ENCODE measurements at regions not wholly inside any gene's neighbourhood (a gene's known extent, or its start where the extent isn't known, plus 50 kb on each side); places are given as distances from the start of the nearest gene placed in this dataset.

- no peaks in the 10 kb centered on the region for H3F3A ChIP-seq (ENCODE audit: insufficient read depth, low read length)
- DNase-seq, result no peak
- H3K4me1 ChIP-seq (ENCODE audit: low read length), result no peaks in the 10 kb centered on the region
- TF ChIP-seq EZH2phosphoT487 (IDR thresholded peaks at IDR 0.05; ENCODE audit: low read length), result no peak
- TF ChIP-seq, protein P1, sequence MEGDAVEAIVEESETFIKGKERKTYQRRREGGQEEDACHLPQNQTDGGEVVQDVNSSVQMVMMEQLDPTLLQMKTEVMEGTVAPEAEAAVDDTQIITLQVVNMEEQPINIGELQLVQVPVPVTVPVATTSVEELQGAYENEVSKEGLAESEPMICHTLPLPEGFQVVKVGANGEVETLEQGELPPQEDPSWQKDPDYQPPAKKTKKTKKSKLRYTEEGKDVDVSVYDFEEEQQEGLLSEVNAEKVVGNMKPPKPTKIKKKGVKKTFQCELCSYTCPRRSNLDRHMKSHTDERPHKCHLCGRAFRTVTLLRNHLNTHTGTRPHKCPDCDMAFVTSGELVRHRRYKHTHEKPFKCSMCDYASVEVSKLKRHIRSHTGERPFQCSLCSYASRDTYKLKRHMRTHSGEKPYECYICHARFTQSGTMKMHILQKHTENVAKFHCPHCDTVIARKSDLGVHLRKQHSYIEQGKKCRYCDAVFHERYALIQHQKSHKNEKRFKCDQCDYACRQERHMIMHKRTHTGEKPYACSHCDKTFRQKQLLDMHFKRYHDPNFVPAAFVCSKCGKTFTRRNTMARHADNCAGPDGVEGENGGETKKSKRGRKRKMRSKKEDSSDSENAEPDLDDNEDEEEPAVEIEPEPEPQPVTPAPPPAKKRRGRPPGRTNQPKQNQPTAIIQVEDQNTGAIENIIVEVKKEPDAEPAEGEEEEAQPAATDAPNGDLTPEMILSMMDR (IDR thresholded peaks at IDR 0.05; ENCODE audit: low read length), result no peak
- no peak for TF ChIP-seq EZH2 (optimal IDR thresholded peaks at IDR 0.05; ENCODE audit: low read depth, low read length)
- no peaks in the 10 kb centered on the region for H3K27me3 ChIP-seq (replicated peaks; ENCODE audit: insufficient read depth, low read length)
- no peaks in the 10 kb centered on the region for H3K9me3 ChIP-seq (replicated peaks; ENCODE audit: insufficient read depth, low read length)
- no peak overlapping the region for H2AFZ ChIP-seq (ENCODE audit: low read length)
- no peaks in the 10 kb centered on the region for H3K36me3 ChIP-seq (replicated peaks; ENCODE audit: insufficient read depth, low read length)
- no peak overlapping the region for H3K4me3 ChIP-seq (ENCODE audit: low read length)
- no peak overlapping the region for H3K9ac ChIP-seq (ENCODE audit: low read length)
- no peaks in the 10 kb centered on the region for H3K79me2 ChIP-seq (ENCODE audit: low read length)
- H3K4me2 ChIP-seq (ENCODE audit: low read depth, low read length), result no peak overlapping the region
- H4K20me1 ChIP-seq (ENCODE audit: insufficient read depth, low read length), result no peaks in the 10 kb centered on the region
- H3K9me2 ChIP-seq (replicated peaks; ENCODE audit: insufficient read depth, low read length), result no peaks in the 10 kb centered on the region
- no peak overlapping the region for H3K27ac ChIP-seq (ENCODE audit: low read length)
These were observed 67.0 kb upstream of the TCF4 start for GRCh38 chr18:55654986-55655385.

- H3K4me3 ChIP-seq (ENCODE audit: low read length), result no peak overlapping the region
- no peaks in the 10 kb centered on the region for H3K27me3 ChIP-seq (replicated peaks; ENCODE audit: insufficient read depth, low read length)
- DNase-seq, result no peak
- no peaks in the 10 kb centered on the region for H3K4me1 ChIP-seq (ENCODE audit: low read length)
- H3K9me3 ChIP-seq (replicated peaks; ENCODE audit: insufficient read depth, low read length), result no peaks in the 10 kb centered on the region
- TF ChIP-seq EZH2 (optimal IDR thresholded peaks at IDR 0.05; ENCODE audit: low read depth, low read length), result no peak
- TF ChIP-seq, protein P1 (IDR thresholded peaks at IDR 0.05; ENCODE audit: low read length), result no peak
- no peak for TF ChIP-seq EZH2phosphoT487 (IDR thresholded peaks at IDR 0.05; ENCODE audit: low read length)
- H4K20me1 ChIP-seq (ENCODE audit: insufficient read depth, low read length), result no peaks in the 10 kb centered on the region
- H3K79me2 ChIP-seq (ENCODE audit: low read length), result no peaks in the 10 kb centered on the region
- H3K9me2 ChIP-seq (replicated peaks; ENCODE audit: insufficient read depth, low read length), result no peaks in the 10 kb centered on the region
- H2AFZ ChIP-seq (ENCODE audit: low read length), result no peak overlapping the region
- H3K9ac ChIP-seq (ENCODE audit: low read length), result no peak overlapping the region
- no peak overlapping the region for H3K27ac ChIP-seq (ENCODE audit: low read length)
- H3K36me3 ChIP-seq (replicated peaks; ENCODE audit: insufficient read depth, low read length), result no peaks in the 10 kb centered on the region
- no peak overlapping the region for H3K4me2 ChIP-seq (ENCODE audit: low read depth, low read length)
- H3F3A ChIP-seq (ENCODE audit: insufficient read depth, low read length), result no peaks in the 10 kb centered on the region
These were observed 63.2 kb upstream of the TCF4 start for GRCh38 chr18:55651236-55651635.

GRCh38 chr18:55650363-55650870 lies 62.4 kb upstream of the TCF4 start:
- no peak for DNase-seq
- Histone ChIP-seq H3K4me1 (ENCODE audit: low read length) (no peaks in the 10 kb centered on the region), H4K20me1 (ENCODE audit: insufficient read depth, low read length) (no peaks in the 10 kb centered on the region), H3K4me2 (ENCODE audit: low read depth, low read length) (no peak overlapping the region), H3K27me3 (replicated peaks; ENCODE audit: insufficient read depth, low read length) (no peaks in the 10 kb centered on the region), H3F3A (ENCODE audit: insufficient read depth, low read length) (no peaks in the 10 kb centered on the region), H3K9me3 (replicated peaks; ENCODE audit: insufficient read depth, low read length) (no peaks in the 10 kb centered on the region), H3K79me2 (ENCODE audit: low read length) (no peaks in the 10 kb centered on the region), H3K36me3 (replicated peaks; ENCODE audit: insufficient read depth, low read length) (no peaks in the 10 kb centered on the region), H3K4me3 (ENCODE audit: low read length) (no peak overlapping the region), H2AFZ (ENCODE audit: low read length) (no peak overlapping the region), H3K9ac (ENCODE audit: low read length) (no peak overlapping the region), H3K27ac (ENCODE audit: low read length) (no peak overlapping the region), H3K9me2 (replicated peaks; ENCODE audit: insufficient read depth, low read length) (no peaks in the 10 kb centered on the region)
- TF ChIP-seq EZH2 (optimal IDR thresholded peaks at IDR 0.05; ENCODE audit: low read depth, low read length), result no peak

DNA sequence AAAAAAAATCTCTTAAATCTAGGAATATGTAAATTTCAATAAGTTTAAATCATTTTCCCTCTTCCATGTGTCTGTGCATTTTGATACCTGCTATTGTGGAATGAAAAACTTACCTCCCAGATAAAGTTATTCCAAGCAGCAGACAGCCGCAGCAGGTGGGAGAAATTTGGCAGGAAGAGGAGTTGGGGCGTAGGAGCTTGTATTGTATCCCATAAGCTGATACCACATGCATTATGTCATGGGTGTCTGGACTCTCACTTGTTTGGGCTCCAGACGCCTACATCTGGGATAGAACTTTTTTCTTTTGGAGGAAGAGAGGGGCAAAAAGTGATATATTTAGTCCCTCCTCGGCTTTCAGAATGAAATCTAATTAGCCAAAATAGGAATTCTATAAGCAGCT lies 59.3 kb upstream of the TCF4 start:
- H3F3A ChIP-seq (ENCODE audit: insufficient read depth, low read length), result no peaks in the 10 kb centered on the region
- no peaks in the 10 kb centered on the region for H3K79me2 ChIP-seq (ENCODE audit: low read length)
- DNase-seq, result no peak
- H3K27me3 ChIP-seq (replicated peaks; ENCODE audit: insufficient read depth, low read length), result no peaks in the 10 kb centered on the region
- TF ChIP-seq EZH2phosphoT487 (IDR thresholded peaks at IDR 0.05; ENCODE audit: low read length) (no peak), EZH2 (optimal IDR thresholded peaks at IDR 0.05; ENCODE audit: low read depth, low read length) (no peak)
- TF ChIP-seq, protein P1 (IDR thresholded peaks at IDR 0.05; ENCODE audit: low read length), result no peak
- no peak overlapping the region for H3K9ac ChIP-seq (ENCODE audit: low read length)
- no peaks in the 10 kb centered on the region for H4K20me1 ChIP-seq (ENCODE audit: insufficient read depth, low read length)
- H3K4me1 ChIP-seq (ENCODE audit: low read length), result no peaks in the 10 kb centered on the region
- H3K9me2 ChIP-seq (replicated peaks; ENCODE audit: insufficient read depth, low read length), result no peaks in the 10 kb centered on the region
- H3K4me3 ChIP-seq (ENCODE audit: low read length), result no peak overlapping the region
- no peaks in the 10 kb centered on the region for H3K9me3 ChIP-seq (replicated peaks; ENCODE audit: insufficient read depth, low read length)
- no peak overlapping the region for H3K27ac ChIP-seq (ENCODE audit: low read length)
- no peaks in the 10 kb centered on the region for H3K36me3 ChIP-seq (replicated peaks; ENCODE audit: insufficient read depth, low read length)
- H2AFZ ChIP-seq (ENCODE audit: low read length), result no peak overlapping the region
- no peak overlapping the region for H3K4me2 ChIP-seq (ENCODE audit: low read depth, low read length)

Data from MM.1S (cell line).